Motor neuron (in vitro differentiated cells): ENCODE measurements at regions not wholly inside any gene's neighbourhood (a gene's known extent, or its start where the extent isn't known, plus 50 kb on each side); places are given as distances from the start of the nearest gene placed in this dataset.

Source experiments
- ATAC-seq, 8 experiments: fragments of 200-7000 bp; cut with Tn5 transposase; replicated peaks in 6 of 8; 2 replicates each; pipeline ENCODE4 v1.8.0; 2021; ENCODE audit warnings: mild to moderate bottlenecking in 8 of 8, moderate library complexity in 8 of 8
- H3K27ac ChIP-seq, 2 donors: fragments of 250-450 bp; sonication (Bioruptor Pico); 2 replicates each; pipeline ENCODE4 v1.9.0; 2021; ENCODE audit warnings: antibody characterized with exemption in 2 of 2, mild to moderate bottlenecking in 2 of 2, moderate library complexity in 1 of 2
- H3K4me1 ChIP-seq, 2 donors: fragments of 250-450 bp; sonication (Bioruptor Pico); replicated peaks in 1 of 2; 2 replicates each; pipeline ENCODE4 v1.6.1; 2021; ENCODE audit warnings: antibody characterized with exemption in 2 of 2, mild to moderate bottlenecking in 2 of 2, moderate library complexity in 1 of 2
- H3K4me3 ChIP-seq, 5 donors: fragments of 250-450 bp; sonication (Bioruptor Pico); 2 replicates each; pipeline ENCODE4 v1.9.0; 2021; ENCODE audit warnings: antibody characterized with exemption in 5 of 5, mild to moderate bottlenecking in 5 of 5, moderate library complexity in 4 of 5
- WGBS, 10 experiments: fragments of 450-650 bp; shearing (Covaris generic); methylation state at CpG; one replicate each; pipeline ENCODE4 v1.0.0; 2022; 5-methylcytosine and 5-hydroxymethylcytosine counted together
- in situ Hi-C, 9 experiments: fragments of 400-800 bp; cut with MboI; loops; one replicate each; pipeline ENCODE4 v1.15.0; 2021; ENCODE audit warnings: low sequenced_read_pairs in 9 of 9, low pct_unique_long_range_greater_than_20kb in 2 of 9; ENCODE audit not compliant: unreplicated experiment in 9 of 9

GRCh38 chr1:60600532-60600931 is 481.8 kb upstream of the NFIA start:
- Histone ChIP-seq H3K4me1 (no peaks in the 10 kb centered on the region), H3K4me3 (no peak overlapping the region), H3K27ac (no peak overlapping the region)
- in situ Hi-C loops: no loop called here
- no peak for ATAC-seq
- 0 to 100% (median 75%) methylated on average over 1 of the region's 1 CpG; no CpG with 5 or more reads in 3 of the 10 experiments for WGBS, 10 experiments

- Histone ChIP-seq H3K4me3 (no peak overlapping the region), H3K27ac (no peak overlapping the region), H3K4me1 (no peaks in the 10 kb centered on the region)
- WGBS, 10 experiments: 0 to 100% (median 80%) methylated on average over 1 of the region's 1 CpG; no CpG with 5 or more reads in 1 of the 10 experiments
- in situ Hi-C loops: no loop called here
- no peak for ATAC-seq
These were observed 482.8 kb upstream of the NFIA start for GRCh38 chr1:60599574-60599973.

- H3K4me1 ChIP-seq: no peaks in the 10 kb centered on the region
- no peak for ATAC-seq
- WGBS, 10 experiments: 38 to 100% (median 82%) methylated on average over 1 to 3 of the region's 5 CpGs
- H3K4me3 ChIP-seq: no peak overlapping the region
- in situ Hi-C loops: no loop called here
- H3K27ac ChIP-seq: no peak overlapping the region
These were observed 484.1 kb upstream of the NFIA start for GRCh38 chr1:60598041-60598910.

- in situ Hi-C loops: no loop called here
- Histone ChIP-seq H3K27ac (no peak overlapping the region), H3K4me3 (no peak overlapping the region), H3K4me1 (no peaks in the 10 kb centered on the region)
- ATAC-seq: no peak
- WGBS, 10 experiments: 15 to 96% (median 74%) methylated on average over 2 to 8 of the region's 8 CpGs; no CpG with 5 or more reads in 1 of the 10 experiments
These were observed 485.3 kb upstream of the NFIA start for GRCh38 chr1:60596791-60597750.

GRCh38 chr1:60591583-60591982 is 490.8 kb upstream of the NFIA start:
- Histone ChIP-seq H3K4me1 (no peaks in the 10 kb centered on the region), H3K27ac (no peak overlapping the region), H3K4me3 (no peak overlapping the region)
- ATAC-seq: no peak
- in situ Hi-C loops: no loop called here
- 80 to 100% (median 100%) methylated on average over 1 of the region's 1 CpG; no CpG with 5 or more reads in 3 of the 10 experiments for WGBS, 10 experiments

GRCh38 chr1:60589916-60590315 is 492.4 kb upstream of the NFIA start:
- Histone ChIP-seq H3K4me3 (no peak overlapping the region), H3K27ac (no peak overlapping the region), H3K4me1 (no peaks in the 10 kb centered on the region)
- in situ Hi-C loops: no loop called here
- no peak for ATAC-seq

GRCh38 chr1:60589046-60589748 is 493.2 kb upstream of the NFIA start:
- in situ Hi-C loops: no loop called here
- H3K27ac ChIP-seq: no peak overlapping the region
- 43 to 100% (median 87%) methylated on average over 2 to 4 of the region's 4 CpGs for WGBS, 10 experiments
- no peak overlapping the region for H3K4me3 ChIP-seq
- ATAC-seq: no peak
- H3K4me1 ChIP-seq: no peaks in the 10 kb centered on the region

GRCh38 chr1:60584371-60584770 is 498.0 kb upstream of the NFIA start:
- H3K4me1 ChIP-seq: no peaks in the 10 kb centered on the region
- in situ Hi-C loops: no loop called here
- ATAC-seq: no peak
- WGBS, 10 experiments: 0 to 55% (median 37%) methylated on average over 2 of the region's 2 CpGs
- no peak overlapping the region for H3K4me3 ChIP-seq
- no peak overlapping the region for H3K27ac ChIP-seq

- Histone ChIP-seq H3K27ac (no peak overlapping the region), H3K4me3 (no peak overlapping the region), H3K4me1 (no peaks in the 10 kb centered on the region)
- WGBS, 10 experiments: 75 to 100% (median 94%) methylated on average over 1 to 3 of the region's 3 CpGs
- in situ Hi-C loops: no loop called here
- no peak for ATAC-seq
These were observed 498.7 kb upstream of the NFIA start for GRCh38 chr1:60583696-60584095.

- 0 to 90% (median 82%) methylated on average over 1 to 7 of the region's 7 CpGs; no CpG with 5 or more reads in 2 of the 10 experiments for WGBS, 10 experiments
These were observed 500.7 kb upstream of the NFIA start for GRCh38 chr1:60581455-60582220.

GRCh38 chr1:60577029-60577428 is 503.5 kb upstream of the C1orf87 start:
- 50 to 100% (median 87%) methylated on average over 1 to 2 of the region's 2 CpGs; no CpG with 5 or more reads in 1 of the 10 experiments for WGBS, 10 experiments
- ATAC-seq: peak in 3 of 8 experiments; percentile 32 to 66 (median 43)
- no peak overlapping the region for H3K4me3 ChIP-seq

More at GRCh38 chr1:60581455-60582220, 500.7 kb upstream of the NFIA start:
- Histone ChIP-seq H3K4me3 (no peak overlapping the region), H3K27ac (no peak overlapping the region), H3K4me1 (peaks cover 0 to 6% of the 10 kb centered on the region in 2 donors)
- ATAC-seq: no peak
- in situ Hi-C loops: no loop called here

GRCh38 chr1:60575326-60575977 is 501.9 kb upstream of the C1orf87 start:
- ATAC-seq: no peak
- H3K27ac ChIP-seq: no peak overlapping the region
- H3K4me3 ChIP-seq: no peak overlapping the region
- in situ Hi-C loops: no loop called here
- peaks cover 0 to 25% of the 10 kb centered on the region in 2 donors for H3K4me1 ChIP-seq
- 67 to 100% (median 98%) methylated on average over 1 to 2 of the region's 2 CpGs; no CpG with 5 or more reads in 2 of the 10 experiments for WGBS, 10 experiments

More at GRCh38 chr1:60577029-60577428, 503.5 kb upstream of the C1orf87 start:
- in situ Hi-C loops: no loop called here
- H3K27ac ChIP-seq: no peak overlapping the region
- peaks cover 0 to 25% of the 10 kb centered on the region in 2 donors for H3K4me1 ChIP-seq
